Vagina (tissue), 2 donors: ENCODE measurements at regions not wholly inside any gene's neighbourhood (a gene's known extent, or its start where the extent isn't known, plus 50 kb on each side); places are given as distances from the start of the nearest gene placed in this dataset.

Experiments used
- POLR2A ChIP-seq, 2 donors: fragments of 450-650 bp; IDR thresholded peaks; one replicate each; pipeline ENCODE4 v1.6.1; 2017; ENCODE audit warnings: antibody characterized with exemption in 2 of 2, mild to moderate bottlenecking in 2 of 2, moderate library complexity in 2 of 2
- TF ChIP-seq, protein P1 (sequence below), 3 experiments: fragments of 450-650 bp in 2 of 3; fragments of 200-600 bp in 1 of 3; sonication (generic) in 1 of 3; IDR thresholded peaks; one replicate each; pipeline ENCODE4 v1.5.1; 2017 to 2019; ENCODE audit warnings: antibody characterized with exemption in 3 of 3, mild to moderate bottlenecking in 2 of 3, moderate library complexity in 2 of 3

DNA sequence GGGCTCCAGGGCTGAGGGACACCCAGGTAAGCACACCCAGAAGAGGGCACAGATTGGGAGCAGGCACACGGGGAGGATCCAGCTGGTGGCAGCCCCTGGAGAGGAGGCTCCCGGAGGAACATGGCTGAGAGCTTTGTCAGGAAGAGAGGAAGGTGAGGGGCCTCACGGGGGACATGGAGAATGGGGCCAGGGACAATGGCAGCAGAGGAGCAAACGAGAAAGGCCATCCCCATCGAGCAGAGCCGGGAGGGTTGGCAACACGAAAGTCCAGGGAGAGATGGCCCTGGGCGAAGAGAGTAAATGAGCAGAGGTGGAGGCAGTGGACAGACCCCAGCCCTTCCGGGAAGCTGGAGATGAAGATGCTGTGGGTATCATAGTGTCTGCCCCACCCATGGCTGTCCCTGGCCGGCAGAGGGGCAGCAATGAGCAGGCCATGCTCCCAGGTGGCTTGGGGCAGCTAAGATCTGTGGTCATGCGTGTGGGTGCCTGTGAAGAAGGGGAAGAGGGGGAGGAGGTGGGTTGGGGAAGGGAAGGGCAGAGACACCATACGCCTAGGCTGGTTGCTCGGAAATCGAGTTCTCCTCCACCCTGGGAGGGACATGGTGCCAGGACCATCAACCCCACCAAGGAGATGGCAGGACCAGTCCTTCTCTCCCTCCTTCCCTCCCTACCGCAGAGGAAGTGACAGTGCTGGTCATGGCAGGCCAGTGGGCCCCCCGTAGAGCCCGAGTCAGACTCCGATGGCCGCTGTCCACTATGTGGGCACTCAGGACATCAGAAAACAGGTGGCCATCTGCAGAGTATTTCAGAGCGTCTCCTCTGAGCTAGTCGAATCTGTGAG is 191.7 kb downstream of the NDUFA10 start:
- TF ChIP-seq, protein P1, sequence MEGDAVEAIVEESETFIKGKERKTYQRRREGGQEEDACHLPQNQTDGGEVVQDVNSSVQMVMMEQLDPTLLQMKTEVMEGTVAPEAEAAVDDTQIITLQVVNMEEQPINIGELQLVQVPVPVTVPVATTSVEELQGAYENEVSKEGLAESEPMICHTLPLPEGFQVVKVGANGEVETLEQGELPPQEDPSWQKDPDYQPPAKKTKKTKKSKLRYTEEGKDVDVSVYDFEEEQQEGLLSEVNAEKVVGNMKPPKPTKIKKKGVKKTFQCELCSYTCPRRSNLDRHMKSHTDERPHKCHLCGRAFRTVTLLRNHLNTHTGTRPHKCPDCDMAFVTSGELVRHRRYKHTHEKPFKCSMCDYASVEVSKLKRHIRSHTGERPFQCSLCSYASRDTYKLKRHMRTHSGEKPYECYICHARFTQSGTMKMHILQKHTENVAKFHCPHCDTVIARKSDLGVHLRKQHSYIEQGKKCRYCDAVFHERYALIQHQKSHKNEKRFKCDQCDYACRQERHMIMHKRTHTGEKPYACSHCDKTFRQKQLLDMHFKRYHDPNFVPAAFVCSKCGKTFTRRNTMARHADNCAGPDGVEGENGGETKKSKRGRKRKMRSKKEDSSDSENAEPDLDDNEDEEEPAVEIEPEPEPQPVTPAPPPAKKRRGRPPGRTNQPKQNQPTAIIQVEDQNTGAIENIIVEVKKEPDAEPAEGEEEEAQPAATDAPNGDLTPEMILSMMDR (IDR thresholded peaks at IDR 0.05), result no peak
- TF ChIP-seq POLR2A (IDR thresholded peaks at IDR 0.05), result no peak
